NCI-H146 treated with DMSO at 0.1 percent for 48 hours (cell line): ENCODE measurements at regions not wholly inside any gene's neighbourhood (a gene's known extent, or its start where the extent isn't known, plus 50 kb on each side); places are given as distances from the start of the nearest gene placed in this dataset.
"Not testable (repeated sequence)": the region's sequence is repeated elsewhere in the genome, so short reads cannot be mapped to it uniquely, and the experiment has no call there.

Experiments used
- DNase-seq: peaks from one replicate; lab custom pipeline; 2025; ENCODE audit not compliant: unreplicated experiment; lab: John Stamatoyannopoulos, UW

DNA sequence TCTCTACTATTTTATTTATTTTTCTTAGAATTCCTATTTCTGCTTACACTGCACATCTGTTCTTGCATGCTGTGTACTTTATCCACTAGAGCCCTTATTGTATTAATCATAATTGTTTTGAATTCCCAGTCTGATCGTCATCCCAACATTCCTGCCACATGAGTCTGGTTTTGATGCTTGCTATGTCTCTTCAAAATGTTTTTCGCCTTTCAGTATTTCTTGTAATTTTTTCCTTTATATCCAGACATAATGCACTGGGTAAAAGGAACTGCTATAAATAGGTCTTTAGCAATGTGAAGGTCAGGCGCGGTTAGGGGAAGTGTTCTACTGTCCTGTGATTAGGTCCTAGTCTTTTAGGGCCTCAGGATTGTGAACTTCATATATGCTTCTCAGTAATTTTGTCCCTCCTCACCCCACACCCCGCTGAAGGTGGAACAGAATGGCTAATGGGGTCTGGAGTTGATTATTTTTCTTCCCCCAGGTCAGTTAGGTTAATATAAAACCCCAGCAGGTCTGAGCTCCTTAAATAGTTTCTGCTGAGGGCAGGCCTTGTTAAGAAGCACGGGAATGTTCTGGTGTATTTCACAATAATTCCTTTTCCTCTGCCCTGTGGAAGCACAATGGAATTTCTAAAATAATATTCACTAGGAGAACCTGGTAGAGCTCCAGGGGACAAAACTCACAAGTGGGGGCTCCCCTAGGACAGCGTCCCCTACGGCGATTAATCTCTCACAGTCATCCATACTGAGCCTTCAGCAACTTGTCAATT, 146.6 kb upstream of the TUT7 start:
- no peak for DNase-seq

DNA sequence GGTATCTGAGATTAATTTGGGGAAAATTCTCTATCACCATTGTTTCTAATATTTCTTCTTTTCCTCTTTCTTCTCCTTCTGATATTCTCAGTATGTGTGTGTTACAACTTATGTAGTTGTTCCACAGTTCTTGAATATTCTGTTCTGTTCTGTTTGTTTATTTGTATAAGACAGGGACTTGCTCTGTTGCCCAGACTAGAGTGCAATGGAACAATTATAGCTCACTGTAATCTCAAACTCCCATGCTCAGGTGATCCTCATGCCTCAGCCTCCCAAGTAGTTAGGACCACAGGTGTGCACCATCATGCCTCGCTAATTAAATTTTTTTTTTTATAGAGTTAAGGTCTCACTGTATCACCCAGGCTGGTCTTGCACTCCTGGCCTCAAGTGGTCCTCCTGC, 145.8 kb upstream of the TUT7 start:
- DNase-seq: no peak

DNA sequence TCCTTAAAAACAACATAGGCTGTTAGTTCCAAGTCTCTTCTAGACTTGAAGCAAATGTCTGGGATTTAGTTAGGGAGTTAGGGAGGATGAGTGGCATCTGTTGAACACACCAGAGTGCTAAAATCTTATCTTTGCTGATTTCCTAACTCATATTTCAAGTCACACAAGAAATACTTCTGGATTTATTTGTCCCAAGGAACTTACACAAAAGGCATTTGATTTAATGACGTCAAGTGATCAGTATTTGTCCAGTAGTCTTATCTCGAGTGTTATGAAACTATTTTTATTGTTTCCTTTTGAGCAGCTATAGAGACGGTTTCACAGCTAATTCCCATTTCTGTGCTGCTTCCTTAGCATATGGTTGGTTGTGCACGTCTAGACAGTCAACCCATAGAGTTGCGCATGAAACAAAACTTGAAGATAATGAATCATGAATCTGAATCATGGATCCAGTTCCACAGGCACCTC, 140.5 kb upstream of the TUT7 start:
- no peak for DNase-seq

DNA sequence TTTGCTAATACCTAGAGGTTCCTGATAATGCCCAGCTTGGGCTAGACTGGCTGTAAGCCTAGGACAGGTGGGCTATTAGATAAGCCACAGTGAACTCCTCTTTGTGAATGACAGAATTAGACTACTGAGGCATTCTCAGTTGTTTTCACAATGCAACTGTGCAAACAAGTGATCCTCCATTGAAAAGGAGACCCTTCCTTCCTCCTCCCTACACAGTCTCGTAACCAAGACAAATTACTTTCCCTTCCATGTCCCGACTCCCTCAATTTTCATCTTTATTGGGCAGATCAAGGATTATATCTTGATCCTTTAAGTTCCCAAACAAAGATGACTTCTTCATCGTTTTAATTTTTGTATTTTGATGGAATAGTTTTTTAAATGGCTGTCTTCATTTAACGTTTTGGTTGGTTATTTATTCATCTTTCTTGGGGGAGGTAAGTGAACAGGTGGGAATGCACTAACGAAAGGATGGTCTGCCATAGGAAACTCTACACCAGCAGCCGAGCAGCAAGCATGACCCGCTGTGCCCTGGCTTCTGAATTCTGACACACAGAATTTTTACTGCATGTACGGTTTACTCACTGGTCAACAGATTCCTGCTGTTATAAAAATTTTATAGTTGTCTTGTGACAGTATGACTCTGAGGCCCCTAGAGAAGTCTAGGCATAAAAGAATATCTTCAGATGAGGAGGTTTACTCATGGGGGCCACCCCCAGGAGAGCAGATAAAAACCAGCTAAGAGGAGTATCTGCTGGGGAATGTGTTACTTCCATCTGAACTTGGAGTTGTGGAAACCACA, 137.5 kb upstream of the TUT7 start:
- DNase-seq: no peak

DNA sequence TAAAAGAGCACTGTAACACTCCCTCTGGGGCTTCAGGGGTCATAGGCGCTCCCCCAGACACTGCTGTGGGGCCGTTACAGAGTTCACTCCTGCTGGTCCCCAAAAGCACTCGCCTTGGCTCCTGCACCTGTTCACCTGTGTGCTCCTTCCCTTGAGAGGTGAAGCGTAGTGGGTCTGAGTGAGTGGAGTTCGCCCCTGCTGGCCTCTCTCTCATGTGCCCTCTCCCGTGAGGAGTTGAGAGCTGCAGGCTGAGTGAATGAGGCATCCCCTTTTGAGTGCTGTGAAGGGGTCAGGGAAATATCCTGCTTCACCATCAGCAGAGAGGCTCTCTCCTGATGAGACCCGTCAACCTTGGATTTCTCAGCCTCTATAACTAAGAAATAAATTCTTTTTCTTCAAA, 134.6 kb upstream of the TUT7 start:
- DNase-seq: no peak

DNA sequence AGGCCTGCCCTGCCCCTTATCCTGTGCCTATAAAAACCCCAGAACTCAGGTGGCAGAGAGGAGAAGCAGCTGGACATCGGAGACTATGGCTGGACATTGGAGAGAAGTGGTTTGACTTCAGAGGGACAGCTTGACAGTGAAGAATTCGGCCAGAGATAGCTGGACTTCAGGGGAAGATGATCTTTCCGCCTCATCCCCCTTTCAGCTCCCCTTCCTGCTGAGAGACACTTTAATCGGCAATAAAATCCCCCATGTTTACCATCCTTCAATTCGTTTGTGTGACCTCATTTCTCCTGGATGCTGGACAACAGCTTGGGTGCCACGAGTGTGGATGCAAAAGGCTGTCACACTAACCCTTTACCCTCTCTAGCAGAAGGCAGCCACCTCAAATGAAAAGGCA, 134.1 kb upstream of the TUT7 start:
- no peak for DNase-seq

DNA sequence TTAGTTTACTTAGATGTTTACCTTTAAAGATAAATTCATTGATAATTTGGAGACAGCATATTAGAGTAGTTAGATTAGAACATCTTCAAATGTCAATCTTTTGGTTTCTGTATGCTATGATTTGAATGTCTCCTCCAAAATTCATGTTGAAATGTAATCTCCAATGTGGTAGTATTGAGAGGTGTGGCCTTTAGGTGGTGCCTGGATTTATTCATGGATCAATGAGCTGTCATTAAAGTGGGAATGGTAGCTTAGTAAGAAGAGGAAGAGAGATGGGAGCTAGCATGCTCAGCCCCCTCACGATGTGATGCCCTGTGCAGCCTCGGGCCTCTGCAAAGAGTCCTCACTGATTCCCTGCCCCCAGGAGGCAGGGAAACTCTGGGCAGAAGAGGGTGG, 133.6 kb upstream of the TUT7 start:
- no peak for DNase-seq

DNA sequence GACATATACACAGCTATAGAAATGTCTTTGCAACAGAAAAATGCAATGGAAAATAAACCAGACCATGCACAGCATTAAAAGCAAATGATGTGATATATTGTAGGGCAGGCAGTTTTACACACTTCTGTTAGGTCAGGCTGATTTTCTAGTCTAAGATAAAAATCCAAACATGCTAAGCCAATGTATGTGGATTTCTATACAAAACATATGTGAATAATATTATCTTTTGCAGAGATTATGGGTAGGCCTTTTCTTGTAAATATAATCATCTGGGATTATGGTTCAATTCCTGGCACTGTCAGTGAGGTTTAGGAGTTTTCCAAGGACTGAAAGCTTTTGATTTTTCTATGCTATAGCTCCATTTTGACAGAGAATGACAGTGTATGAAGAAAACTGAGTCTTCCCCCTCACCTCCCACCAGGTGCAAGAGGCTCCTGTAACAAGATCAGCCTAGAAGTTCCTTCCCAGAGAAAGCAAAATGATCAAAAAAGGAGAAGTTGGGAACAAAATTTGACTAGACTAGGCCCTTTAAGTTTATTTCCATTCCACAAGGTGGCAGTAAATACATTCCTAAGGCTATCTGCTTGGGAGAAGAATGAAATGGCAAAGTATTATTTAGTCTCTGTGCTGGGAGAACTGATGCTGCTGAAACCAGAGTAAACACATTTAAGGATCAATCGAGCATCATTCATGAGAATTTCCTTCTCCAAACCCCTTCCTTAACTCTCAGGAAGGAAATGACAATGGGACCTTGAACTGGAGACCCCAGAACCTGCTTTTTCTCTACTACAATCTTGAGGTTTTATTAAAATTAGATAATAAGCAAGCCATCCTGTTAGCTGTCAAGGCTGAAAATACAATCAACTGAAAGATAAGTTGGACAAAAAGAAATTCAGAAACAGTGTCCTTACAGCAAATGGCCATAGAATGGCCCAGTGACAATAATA, 133.0 kb upstream of the TUT7 start:
- DNase-seq: no peak

DNA sequence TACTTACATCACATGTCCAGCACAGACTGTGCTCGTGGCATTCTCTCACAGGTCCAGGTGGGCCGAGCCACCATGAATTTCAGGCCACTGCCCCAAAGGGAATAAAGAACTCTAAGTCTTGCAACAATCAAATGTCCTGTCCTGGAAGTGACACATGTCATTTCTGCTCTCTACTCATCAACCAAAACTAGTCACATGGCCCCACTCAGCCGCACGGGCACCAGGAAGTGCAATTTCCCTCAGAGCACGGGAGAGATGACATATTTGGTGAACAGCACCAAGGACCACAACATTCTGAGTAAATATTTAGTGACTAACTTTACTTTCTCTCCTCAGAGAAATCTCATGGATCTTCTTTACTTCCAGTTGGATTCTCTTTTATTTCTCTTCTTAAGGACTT, 131.1 kb upstream of the TUT7 start:
- DNase-seq: no peak

DNA sequence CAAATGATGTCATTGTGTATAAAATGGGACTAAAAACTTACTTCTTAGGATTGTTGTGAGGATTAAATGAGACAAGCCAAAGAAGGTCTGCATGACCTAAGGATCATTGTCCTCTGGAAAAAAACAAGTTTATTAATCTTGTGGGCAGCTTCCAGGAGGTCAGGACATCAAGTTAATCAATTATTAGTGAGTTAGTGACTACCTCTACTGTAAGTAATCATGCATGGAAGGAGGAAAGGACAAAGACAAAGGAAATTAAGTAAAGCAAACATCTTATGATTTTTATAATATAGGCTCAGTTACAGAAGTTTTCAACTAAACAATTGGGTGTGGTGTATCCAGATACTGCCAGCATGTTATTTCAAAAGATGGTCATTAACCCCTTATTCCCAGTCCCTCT, 129.3 kb upstream of the TUT7 start:
- DNase-seq: no peak

DNA sequence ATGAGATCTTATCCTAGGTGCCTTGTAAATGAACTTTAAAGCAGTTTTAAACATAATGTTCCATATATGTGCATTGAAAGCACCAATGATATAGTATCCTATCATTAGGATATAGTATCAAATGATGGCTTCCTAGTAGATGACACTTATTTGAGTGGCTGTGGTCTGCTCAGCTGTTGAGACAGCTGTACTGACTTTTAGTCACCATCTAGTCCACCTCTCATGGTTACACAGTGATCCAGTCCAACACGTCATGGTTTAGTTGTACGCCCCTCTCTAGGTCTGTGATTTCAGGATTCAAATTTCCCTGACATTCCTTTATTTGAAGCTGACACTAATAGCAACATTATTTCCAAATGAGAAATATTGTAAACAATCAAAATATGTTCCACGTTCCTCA, 127.3 kb upstream of the TUT7 start:
- DNase-seq: no peak

DNA sequence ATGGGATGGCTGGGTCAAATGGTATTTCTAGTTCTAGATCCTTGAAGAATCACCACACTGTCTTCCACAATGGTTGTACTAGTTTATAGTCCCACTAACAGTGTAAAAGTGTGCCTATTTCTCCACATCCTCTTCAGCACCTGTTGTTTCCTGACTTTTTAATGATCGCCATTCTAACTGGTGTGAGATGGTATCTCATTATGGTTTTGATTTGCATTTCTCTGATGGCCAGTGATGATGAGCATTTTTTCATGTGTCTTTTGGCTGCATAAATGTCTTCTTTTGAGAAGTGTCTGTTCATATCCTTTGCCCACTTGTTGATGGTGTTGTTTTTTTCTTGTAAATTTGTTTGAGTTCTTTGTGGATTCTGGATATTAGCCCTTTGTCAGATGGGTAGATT, 121.0 kb upstream of the TUT7 start:
- not testable (repeated sequence) for DNase-seq

DNA sequence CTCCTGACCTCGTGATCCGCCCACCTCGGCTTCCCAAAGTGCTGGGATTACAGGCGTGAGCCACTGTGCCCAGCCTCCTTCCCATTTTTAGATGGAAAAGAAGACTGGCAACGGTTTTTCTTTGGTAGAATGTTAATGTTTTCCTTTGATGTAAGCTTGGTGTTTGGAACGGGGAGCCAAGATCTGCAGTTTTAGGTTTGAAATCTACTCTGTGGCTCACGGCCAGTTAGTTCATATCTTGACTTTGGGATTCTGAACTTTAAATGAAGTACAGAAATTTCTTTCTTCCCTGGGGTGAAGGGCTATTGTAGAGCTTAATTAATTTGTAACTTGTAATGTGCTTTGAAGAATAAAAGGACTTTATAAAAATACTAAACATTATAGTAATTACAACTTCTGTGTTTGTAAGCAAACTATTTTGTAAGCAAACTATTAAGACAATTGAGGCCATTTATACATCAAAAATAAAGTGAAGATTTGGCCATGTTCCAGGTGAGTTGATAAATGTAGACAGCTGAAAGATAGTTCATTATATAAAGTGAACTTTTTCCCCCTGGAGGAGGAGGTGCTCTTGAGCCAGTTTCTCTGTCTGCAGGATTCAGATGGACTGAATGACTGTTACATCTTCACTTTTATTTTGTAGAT, 117.1 kb upstream of the TUT7 start:
- no peak for DNase-seq

DNA sequence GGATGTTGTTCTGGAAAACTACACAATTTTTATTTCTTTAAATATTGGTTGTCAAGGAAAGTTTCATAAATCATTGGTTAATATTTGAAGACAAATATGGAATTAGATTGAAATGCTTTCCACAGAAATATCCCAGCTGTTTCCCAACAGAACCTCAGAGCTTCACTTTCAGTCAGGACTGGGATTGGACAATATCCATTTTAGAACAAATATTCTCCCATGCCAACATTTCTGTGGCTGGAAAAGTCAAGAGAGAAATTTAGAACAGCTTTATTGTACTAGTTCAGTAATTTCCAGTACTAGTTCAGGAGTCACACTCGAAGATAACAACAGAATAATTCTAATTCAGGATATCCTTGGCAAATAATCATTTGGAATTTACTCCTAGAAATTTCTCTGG, 116.1 kb upstream of the TUT7 start:
- DNase-seq: no peak

DNA sequence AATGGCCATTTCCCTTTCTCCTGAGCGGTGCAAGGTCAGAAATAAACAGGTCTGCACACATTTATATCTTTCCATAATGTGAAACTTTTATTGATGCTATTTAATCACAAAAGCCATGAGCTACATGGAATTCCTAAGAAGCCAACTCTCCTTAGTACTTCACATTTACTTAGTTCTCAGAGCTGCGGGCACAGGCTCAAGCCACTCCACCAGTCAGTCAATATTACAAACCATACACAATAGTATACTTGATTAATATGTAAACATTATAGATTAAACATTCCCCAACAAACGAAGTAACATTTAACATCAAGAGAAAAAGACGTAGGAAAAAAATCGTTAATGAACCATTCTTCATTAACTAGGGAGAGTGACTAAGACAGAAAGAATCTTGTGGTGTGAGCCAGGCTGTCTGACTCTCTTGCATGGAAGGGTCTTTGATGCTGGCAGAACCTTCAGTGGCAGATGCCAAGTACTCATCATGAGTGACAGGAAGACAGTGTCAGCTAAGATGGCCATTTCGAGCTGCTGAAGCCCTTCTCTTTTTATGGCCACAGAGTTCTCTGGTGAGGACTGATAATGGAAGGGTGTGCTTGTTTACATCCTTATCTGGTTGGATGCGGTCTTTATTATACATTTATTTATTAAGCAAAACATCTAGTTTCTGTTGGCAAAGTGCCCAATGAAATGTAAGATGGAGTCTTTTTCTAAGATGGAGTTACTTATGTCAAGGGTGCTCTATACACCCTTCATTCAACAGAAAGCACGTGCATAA, 115.5 kb upstream of the TUT7 start:
- no peak for DNase-seq

DNA sequence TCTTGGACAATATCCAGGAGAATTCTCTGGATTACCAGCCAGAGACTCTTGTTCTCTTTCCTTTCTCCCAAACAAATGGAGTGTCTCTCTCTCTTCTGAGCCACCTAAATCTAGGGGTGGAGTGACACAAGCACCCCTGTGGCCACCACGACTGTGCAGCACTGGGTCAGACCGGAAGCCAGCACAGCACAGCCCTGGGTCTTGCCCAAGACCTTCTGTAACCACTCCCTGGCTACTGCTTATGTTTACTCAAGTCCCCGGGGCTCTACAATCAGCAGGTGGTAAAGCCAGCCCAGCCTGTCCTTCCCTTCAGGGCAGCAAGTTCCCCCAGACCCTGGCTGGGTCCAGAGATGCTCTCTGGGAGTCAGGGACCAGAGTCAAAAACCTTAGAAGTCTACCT, 110.0 kb upstream of the TUT7 start:
- DNase-seq: no peak

DNA sequence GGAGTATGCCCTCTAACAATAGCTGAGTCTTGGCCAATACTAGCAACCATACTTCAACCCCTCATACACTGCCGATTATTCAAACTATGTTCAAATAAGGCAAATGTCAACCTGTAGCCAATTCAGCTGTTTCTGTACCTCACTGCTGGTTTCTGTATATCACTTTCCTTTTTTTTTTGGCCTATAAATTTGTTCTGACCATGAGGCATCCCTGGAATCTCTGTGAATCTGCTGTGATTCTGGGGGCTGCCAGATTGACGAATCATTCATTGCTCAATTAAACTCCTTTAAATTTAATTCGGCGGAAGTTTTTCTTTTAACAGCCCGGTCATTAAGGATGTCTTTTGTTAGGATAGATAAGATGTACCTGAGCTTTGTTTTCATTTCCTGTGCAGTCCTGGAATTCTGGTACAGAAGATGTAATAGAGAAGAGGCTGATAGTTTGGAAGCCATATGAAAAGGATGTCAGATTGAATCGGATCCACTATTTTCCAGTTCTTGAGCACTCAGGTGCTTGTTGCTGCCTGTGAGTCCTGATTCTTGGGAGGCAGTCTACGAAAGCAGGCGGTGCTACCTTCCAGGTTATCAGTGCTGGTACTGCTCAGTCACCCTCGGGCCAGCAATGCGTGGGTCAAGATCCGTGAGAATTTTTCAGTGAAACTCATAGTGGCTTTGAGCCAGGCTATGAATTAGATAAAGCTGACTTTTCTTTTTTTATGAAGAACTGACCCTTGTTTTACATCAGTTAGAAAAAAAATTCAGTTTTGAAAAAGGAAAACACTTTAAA, 106.2 kb upstream of the TUT7 start:
- DNase-seq: no peak

DNA sequence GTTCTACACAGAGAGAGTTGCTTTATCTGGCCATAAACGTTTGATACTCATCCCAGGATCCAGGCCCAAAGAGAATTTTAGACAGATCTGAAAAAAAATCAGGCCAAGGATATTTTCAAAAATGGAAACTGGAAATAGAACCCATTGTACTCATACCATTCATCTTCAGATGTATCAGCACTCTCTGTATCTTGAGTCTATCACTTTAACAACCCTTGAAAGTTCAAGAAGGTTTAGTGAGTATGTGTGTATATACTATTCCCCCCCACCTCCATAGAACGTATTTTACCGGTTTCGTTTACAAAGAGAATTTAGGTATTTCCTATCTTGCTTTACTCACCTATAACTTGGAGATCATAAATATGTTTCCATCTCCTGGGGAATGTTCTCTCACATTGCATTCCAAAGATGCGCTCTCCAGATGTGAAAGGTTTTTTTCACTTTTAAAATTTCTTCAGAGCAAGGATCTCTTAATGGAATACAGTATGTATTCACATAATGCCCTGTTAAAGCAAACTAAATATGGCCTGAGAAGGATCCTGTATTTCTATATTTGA, 105.5 kb upstream of the TUT7 start:
- no peak for DNase-seq

DNA sequence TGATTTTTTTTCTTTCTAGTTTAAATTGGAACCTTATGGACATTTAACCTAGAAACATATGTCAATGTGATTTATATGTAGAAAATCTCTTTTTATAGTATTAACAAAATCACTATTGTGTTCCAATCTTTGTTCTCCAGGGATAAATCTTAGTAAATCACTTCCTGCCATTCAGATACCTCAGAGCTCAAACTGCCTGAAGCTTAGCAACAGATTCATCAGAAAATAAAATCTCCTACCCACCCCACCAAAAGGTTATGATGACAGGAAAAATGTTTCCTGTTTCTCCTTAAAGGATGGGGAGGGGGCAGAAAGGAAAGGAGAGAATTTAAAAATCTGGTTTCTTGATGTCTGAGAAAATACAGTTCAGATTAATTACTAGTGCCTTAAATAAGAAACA, 105.0 kb upstream of the TUT7 start:
- no peak for DNase-seq
